ENCODE measurements at regions not wholly inside any gene's neighbourhood (a gene's known extent, or its start where the extent isn't known, plus 50 kb on each side); places are given as distances from the start of the nearest gene placed in this dataset.
"Not testable (repeated sequence)": the region's sequence is repeated elsewhere in the genome, so short reads cannot be mapped to it uniquely, and the experiment has no call there.

DNA sequence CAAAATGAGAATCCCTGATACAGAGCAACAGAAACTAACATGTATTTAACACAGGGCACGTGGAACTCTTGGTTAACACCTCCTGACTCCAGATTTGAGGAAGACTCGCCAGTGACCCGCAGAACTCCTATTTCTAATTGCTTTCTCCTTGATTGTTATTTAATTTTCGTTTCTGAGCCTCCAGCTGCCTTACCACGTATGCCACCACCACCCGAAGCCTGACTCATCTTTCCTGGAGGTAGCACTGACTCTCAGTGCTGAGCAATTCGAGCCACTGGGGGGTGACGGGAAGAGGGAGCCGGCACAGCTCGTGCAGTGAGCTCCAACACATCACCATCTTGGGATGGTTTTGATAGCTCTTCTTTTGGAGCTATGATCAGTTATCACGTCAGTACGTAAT lies 273.9 kb upstream of the MGMT start:
- peak; percentile 15 for DNase-seq (ENCODE audit: low read depth, low spot score)

DNA sequence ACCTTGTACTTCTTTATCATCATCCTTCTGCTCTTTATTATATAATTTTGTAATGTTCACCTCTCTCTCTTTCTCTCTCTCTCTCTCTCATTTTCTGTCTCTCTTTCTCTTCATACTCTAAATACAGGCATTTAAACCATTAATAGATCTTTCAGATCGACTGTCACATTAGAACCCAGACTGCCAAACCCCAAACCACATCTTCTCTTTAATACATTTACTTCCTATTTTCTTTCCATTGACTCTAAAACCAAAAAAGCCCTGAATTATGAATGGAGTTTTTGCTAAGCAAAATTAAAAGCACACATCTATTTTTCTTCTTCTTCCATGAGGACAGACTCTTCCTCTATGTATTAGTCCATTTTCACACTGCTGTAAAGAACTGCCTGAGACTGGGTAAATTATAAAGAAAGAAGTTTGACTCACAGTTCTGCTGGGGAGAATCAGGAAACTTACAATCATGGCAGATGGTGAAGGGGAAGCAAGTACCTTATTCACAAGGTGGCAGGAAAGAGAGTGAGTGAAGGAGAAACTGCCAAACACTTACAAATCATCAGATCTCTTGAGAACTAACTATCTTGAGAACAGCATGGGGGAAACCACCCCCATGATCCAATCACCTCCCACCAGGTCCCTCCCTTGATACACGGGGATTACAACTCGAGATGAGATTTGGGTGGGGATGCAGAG lies 272.7 kb upstream of the MGMT start:
- no peak for DNase-seq (ENCODE audit: low read depth, low spot score)

DNA sequence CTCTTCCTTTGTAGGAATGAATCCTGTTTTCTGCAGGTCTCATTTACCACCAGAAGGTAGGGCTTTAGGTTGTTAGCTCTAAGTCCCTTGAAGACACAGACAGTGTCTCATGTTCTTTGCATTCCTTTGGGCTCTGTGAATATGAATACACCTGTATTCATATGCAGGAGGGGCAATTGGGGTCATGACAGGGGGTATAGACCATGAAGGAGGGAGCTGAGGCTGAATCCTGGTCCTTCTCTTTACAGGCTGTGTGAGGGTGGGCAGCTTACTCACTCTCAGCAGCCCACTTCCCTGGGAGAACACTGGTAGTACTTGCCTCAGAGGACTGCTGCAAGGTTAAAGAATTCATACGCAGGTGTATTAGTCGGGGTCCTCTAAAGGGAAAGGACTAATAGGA lies 267.2 kb upstream of the MGMT start:
- no peak for DNase-seq (ENCODE audit: low read depth, low spot score)

DNA sequence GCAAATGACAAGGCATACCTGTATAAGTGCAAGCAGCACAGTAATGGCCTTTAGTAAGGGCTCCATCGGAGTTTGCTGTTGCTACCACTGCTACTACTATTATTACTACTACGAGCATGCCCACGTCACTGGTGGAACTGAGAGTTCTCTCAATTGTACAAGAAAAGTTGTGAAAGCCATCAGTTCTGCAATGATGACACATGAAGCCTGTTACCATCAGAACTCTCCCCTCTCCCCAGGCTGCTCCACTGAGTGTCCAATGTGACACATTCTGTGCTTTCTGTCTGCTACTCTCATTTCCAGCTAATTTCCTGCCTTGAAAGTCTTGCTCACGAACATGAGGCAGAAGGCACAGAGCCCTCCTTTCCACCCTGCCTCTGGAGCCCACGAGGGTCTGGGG lies 263.2 kb upstream of the MGMT start:
- DNase-seq (ENCODE audit: low read depth, low spot score): no peak

DNA sequence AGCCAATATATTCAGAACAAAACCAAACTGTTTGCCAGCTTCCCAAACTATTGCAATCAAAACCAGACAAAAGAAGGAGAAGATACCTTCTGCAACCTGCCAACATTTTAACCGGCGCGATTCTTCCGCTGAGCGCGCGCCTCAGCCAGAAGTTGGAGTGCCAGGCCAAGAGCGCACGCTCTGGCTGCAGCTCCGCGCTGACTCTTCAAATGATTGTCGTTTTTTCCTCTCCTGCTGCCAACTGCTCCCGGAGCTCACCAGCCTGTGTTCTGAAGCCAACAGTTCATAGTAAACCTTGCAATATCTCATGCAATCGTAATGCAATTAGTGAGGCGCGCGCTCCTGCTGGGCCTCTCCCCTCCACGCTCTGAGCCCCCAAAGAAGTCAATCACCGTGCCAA lies 259.7 kb upstream of the MGMT start:
- DNase-seq (ENCODE audit: low read depth, low spot score): no peak

DNA sequence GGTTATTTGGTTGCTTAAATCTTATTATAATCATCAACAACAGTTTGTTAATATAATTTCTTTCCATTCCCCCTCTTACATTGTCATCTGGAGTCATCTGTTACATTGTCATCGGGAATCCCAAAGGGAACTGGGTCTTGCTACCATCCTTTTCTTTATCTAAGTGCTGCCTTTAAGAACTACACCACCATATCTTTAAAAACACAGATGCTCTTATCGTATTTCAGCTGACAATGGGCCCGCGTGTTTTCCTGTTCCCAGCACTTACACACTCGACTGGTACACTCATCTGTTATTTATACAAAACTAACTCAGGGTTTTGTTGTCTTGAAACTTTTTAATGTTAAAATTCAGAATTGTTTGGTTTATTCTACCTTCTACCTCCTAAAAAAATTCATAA lies 256.2 kb upstream of the MGMT start:
- no peak for DNase-seq (ENCODE audit: low read depth, low spot score)

DNA sequence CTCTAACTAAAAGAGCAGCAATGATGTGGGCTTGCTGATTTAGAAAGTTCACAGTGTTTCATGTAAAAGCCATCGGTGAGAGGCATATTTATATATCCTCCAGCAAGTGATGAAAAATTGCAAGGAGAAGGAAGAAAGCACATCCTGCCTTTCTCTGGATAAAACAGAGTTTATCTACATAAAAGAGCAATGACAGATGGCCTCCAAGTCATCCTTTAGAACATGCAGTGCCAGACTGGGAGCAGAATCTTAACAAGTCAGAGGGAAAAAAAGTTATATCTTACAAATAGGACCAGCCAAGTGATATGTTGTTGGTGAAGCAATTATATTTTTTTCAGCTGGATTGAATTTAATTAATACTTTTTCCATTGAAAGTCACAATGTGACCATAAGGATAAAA lies 253.8 kb upstream of the MGMT start:
- no peak for DNase-seq (ENCODE audit: low read depth, low spot score)

DNA sequence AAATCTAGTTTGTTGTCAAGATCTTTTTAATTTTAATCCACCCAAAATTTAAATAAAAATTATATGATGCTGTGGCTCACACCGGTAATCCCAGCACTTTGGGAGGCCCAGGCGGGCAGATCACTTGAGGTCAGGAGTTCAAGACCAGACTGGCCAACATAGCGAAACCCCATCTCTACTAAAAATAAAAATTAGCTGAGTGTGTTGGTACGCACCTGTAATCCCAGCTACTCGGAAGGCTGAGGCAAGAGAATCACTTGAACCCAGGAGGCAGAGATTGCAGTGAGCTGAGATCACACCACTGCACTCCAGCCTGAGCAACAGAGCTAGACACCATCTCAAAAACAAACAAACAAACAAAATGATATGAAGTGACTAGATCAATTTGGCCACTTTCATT lies 253.0 kb upstream of the MGMT start:
- DNase-seq (ENCODE audit: low read depth, low spot score): not testable (repeated sequence)

DNA sequence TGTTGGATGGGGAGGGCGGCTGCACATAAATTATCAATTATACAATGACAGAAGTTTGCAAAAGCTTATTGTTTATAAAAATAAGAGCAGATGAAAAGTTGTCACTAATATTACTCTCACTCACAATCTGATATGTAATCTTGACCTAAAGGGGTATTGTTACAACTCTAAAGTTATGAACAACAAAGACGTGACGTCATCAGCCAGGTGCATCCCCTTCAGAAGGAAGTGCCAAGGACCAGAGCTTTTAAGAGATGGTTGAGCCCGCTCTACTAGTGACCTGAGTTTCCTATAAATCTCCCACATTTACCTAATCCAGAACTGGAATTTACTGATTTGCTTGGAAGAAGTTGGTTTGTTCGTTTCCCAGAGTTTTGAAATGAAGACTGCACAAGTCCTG lies 247.7 kb upstream of the MGMT start:
- no peak for DNase-seq (ENCODE audit: low read depth, low spot score)

DNA sequence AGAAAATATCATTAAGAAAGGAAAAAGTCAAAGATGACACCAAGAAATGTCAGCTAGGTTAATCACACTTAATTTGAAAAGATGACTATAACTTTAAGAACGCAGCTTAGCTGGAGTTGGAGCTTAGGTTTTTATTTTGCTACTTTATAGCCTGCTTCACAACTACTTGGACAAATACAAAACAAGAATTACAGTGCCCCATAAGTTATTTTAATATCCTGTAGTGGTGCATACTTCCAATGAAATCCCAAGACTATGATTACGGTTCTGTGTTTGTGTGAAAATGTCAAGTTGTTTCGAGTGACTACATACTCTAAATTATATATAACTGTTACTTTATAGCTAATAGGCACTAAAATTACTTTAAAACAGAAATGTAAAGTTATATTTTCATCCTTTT lies 244.6 kb upstream of the MGMT start:
- no peak for DNase-seq (ENCODE audit: low read depth, low spot score)

DNA sequence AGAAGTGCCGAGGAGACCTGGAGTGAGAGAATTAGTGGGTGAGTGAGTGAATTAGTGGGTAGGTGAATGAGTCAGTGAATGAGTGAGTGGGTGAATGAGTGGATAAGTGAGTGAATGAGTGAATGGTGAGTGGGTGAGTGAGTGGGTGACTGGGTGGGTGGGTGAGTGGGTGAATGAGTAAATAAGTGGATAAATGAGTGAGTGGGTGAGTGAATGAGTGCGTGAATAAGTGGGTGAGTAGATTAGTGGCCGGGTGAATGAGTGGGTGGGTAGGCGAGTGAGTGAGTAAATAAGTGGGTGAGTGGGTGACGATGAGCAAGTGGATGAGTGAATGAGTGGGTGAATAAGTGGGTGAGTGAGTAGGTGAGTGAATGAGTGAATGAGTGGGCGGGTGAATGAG lies 243.7 kb upstream of the MGMT start:
- no peak for DNase-seq (ENCODE audit: low read depth, low spot score)

DNA sequence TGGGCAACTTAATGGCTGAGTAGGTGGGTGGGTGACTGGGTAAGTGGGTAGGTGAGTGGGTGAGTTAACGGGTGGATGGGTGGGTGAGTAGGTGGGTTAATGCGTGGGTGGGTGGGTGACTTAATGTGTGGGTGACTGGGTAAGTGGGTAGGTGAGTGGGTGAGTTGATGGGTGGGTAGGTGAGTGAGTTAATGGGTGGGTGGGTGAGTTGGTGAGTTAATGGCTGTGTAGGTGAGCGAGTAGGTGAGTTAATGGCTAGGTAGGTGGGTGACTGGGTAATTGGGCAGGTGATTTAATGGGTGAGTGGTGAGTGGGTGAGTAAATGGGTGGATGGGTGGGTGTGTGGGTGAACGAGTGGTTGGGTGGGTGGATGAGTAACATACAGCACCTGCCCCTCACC lies 243.0 kb upstream of the MGMT start:
- no peak for DNase-seq (ENCODE audit: low read depth, low spot score)

DNA sequence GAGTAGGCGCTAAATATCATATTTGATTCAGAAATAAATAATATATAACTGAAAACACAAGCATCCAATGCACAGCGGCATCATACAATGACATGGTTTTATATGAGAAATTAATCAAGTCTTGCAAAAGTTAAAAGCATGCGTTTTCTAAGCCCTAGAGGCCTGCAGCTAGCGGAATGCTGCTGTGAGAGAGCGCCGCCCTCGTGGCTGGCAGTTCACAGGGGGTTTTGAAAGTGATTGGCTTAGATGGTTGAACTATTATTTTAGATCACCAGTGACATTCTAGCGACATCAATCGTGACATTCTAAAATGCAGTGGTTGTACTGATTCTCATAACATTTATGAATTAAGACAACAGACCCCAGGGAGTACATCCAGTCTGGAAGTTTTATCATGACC lies 235.2 kb upstream of the MGMT start:
- DNase-seq (ENCODE audit: low read depth, low spot score): no peak

DNA sequence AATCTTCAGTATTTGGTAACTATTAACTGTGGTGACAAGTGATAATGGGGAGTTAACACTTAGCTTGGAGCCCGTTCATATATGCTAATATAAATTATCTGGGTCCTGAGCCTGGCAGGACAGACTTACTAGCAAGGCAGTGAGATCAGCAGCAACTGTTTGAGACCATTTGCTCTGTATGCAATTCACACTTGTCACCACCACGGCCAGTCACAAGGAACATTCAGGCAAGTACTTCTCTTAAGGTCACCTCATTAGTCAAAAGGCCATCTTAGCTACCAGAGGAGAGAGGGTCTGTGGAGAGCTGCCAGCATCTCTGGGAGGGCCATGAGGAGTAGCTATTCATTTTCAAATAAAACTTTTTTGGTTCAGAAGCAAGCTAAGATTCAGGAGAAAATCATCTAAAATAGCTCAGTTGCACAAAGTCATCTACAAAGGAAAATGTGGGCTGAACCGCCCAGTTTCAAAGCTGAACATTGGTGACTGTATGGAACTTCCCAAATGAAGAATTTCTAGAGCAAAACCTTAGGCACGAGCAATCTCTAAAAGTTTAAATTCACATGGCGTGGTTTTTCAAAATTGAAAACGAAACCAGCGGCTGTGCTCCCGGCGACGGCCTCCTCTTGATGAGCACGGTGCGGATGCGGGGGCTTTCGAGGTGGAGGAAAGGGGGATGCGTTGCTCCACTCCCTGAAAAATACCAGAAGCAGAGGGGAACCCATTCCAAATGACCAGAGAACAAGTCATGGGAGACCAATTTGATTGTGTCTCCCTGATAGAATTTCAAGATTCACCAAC lies 233.5 kb upstream of the MGMT start:
- DNase-seq (ENCODE audit: low read depth, low spot score): no peak

DNA sequence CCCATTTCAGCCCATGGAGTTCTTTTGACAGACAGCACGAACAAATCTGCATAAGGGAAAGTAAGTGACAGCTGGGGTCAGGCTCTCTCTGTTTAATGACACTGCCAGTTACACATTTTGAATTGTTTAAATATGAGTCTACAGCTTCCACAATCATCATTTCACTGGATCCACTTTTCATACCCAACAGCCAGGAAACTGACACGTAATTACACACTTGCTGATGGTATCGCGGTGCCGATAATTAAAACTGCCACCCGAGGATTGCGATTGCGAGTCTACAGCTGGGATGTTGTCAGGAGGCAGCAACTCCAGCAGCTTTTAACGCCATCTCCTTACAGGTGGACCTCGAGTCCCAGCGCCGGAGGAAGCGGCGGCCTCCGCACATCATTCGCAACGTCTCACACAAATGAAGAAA lies 230.8 kb upstream of the MGMT start:
- no peak for DNase-seq (ENCODE audit: low read depth, low spot score)

DNA sequence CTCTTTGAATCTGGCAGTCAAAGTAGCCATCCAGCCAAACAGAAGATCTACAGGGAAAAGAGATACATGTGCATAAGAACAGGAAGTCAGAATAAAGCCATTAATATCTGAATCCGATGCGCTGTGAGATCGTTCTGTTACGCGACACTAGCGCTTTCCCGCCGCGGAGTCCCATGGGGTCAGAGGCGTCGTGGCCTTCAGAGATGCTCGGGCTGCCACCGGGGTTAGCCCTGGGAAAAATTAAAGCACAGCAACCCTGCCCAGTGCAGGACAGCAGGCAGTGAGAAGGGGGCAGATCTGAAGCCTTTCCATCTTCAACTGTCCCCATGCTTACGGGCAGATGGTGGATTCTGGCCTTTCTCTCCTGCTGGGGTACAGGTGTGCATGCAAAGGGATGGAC lies 225.6 kb upstream of the MGMT start:
- DNase-seq (ENCODE audit: low read depth, low spot score): no peak

DNA sequence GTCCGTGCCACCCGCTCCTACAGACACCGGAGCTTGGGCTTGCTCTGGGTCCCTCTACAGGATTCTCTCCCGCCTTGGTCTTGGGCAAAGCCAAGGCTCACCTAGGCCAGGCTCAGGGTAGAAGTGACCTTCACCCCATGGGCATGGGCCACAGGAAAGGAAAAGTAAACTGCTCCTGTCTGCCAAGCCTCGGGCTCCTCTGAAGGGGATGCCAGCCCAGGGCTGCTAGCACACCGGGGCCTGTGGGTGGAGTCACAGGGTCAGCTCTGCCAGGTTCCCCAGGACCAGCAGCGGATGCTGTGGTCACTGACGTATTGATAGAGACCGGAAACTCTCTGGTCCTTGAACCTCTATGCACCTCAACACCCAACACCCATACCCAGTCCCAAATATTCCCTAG lies 222.7 kb upstream of the MGMT start:
- no peak for DNase-seq (ENCODE audit: low read depth, low spot score)

DNA sequence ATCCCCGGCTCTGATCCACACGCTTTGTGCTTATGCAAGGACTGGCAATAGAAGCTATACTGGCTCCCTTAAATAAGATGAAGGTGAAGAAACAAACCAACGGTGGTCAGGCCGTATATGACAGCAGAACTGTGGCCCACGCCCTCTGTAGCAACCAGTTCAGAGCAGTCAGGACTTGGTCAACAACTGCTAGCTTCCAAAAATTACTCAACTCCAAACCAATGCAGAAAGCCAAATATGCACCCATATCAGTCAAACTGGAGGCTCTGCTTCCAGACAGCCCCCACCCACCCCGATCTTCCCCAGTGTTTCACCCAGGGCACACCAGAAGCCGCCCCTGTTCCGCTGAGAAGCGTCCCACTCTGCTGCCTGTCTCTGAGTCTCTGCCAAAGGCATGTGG lies 222.3 kb upstream of the MGMT start:
- no peak for DNase-seq (ENCODE audit: low read depth, low spot score)

DNA sequence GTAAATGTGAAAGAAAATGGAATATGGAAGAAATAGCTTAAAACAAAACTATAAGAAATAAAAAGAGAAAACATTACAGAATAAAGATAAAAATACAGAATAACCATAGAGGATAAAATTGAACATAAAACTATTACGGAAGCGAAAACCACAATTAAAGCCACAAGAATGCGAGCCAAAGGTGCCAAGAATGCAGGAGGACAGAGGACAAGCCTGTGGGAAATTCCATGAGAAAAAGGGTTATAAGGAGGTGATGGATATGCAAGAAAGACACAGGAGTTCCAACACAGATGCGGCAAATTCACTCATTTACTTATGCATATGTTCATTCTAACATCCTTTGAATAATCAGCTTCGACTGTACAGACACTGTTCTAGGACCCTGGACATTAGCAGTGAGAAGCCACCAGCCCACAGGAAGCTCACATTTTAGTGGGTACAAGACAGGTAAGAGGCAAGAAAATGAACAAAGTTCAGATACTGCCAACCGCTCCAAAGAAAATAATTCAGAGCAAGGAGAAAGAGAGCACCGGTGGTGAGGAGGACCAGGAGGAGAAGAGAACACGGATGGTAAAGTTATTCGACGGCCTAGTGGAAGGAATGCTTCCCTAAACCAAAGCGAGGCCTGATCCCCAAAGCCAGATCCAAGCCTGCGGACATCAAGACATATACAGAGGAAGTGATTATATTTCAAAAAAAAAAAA lies 213.7 kb upstream of the MGMT start:
- DNase-seq (ENCODE audit: low read depth, low spot score): no peak

DNA sequence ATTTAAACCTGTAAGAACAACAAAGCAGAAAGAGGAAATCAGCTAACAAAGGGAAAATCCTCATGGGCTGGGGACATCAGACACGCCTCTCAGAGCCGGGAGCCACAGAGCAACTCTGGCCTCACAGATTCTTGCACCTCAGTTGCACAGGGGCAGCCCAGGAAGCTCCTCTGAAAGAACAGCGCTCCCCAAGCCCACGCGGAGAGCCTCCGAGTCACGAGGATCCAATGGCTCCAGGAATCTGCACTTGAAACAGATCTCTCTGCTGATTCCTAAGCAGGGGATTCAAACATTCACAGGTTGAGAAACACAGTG lies 213.2 kb upstream of the MGMT start:
- DNase-seq (ENCODE audit: low read depth, low spot score): no peak

DNA sequence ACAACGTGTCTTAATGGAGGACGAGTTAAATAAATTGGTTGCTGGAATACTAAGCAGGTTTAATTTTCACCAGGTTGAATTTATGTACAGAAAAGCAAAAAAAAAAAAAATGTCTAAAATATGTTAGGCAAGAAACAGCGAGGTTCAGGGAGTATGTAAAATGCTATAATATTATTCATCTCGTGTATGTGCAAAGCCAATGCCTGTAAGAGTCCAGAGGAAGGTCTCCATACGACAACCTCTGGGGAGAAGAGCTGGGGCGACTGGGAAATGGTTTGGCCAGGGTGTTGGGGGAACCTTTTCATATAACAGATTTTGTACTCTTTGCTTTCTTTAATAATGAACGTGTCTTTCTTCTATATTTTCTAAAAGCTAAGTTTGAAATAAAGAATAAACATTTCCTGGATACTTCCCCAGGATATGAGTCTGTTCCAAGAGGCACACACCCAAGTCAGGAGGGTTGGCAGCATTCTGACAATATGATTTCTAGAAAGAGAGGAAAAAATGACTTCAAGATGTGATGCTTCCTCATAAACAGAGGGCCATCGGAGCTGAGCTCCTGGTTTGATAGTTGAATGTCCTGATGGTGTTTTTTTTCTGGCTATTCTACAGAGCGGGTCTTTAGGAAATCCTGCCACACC lies 208.6 kb upstream of the MGMT start:
- DNase-seq (ENCODE audit: low read depth, low spot score): no peak

DNA sequence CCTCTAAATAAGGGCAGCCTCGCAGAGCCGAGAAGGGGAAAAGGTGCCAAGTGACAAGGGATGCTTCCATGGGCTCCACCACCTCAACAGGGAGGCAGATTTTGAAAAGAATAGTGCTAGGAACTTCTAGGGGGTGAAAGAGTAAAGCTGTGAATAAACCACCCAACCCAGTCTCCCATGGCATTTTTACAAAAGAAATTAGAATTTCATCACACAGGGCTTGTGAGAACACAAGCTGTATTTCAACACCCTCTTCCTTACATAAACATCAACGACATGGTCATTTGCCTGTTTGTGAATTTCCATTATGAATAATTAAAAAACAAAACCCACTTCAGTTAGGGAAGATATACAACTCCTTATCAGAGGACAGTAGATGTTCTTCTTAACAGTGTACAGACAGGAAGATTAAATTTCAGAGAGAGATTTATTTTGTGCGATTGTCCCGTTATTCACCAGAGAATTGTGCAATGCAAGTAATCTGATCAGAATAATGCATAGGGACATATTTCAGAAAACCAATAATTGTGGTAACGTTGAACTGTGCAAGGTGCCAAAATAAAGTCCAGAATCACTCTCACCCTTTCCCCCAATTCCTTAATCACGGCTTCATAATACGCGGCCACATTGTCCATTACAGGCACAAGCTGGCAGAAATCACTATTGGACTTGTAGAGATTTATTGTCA lies 207.8 kb upstream of the MGMT start:
- DNase-seq (ENCODE audit: low read depth, low spot score): no peak

Measured in ELF-1 (cell line).